ENCODE measurements at regions not wholly inside any gene's neighbourhood (a gene's known extent, or its start where the extent isn't known, plus 50 kb on each side); places are given as distances from the start of the nearest gene placed in this dataset.

- ChIA-PET CTCF (interaction anchor here (0.6 kb wide), 1 partner anchor 187 kb away, joined by 3 read pairs; no protein-coding TSS in a partner anchor), POLR2A (no interaction called here)
- H3K36me3 ChIP-seq (ENCODE audit: control insufficient read depth in 2 of 2, insufficient read depth in 1 of 2, low read length in 2 of 2) = no peaks in the 10 kb centered on the region
- H3K27ac ChIP-seq (ENCODE audit: extremely low read depth, low read depth, low read length) = no peak overlapping the region
- no peak overlapping the region for H3K4me3 ChIP-seq (ENCODE audit: low read depth, low read length)
- TF ChIP-seq ZNF26 (tag by site-specific recombination; IDR thresholded peaks at IDR 0.05) = no peak
- TF ChIP-seq ZNF510 (tag by site-specific recombination; IDR thresholded peaks at IDR 0.05; ENCODE audit: insufficient replicate concordance) = no peak
- TF ChIP-seq ZNF561 (tag by site-specific recombination; IDR thresholded peaks at IDR 0.05; ENCODE audit: borderline replicate concordance) = no peak
- no peak for TF ChIP-seq IKZF3 (tag by site-specific recombination; IDR thresholded peaks at IDR 0.05)
- no peak for TF ChIP-seq HIC1 (tag by site-specific recombination; IDR thresholded peaks at IDR 0.05)
- TF ChIP-seq ZNF645 (tag by site-specific recombination; IDR thresholded peaks at IDR 0.05) = no peak
- TF ChIP-seq ZNF580 (tag by site-specific recombination; IDR thresholded peaks at IDR 0.05) = no peak
- TF ChIP-seq ZSCAN4 (tag by site-specific recombination; IDR thresholded peaks at IDR 0.05) = no peak
- TF ChIP-seq ZNF404 (tag by site-specific recombination; IDR thresholded peaks at IDR 0.05) = no peak
- no peak for TF ChIP-seq ZEB2 (tag by site-specific recombination; IDR thresholded peaks at IDR 0.05)
- no peak for TF ChIP-seq ZFP41 (tag by site-specific recombination; IDR thresholded peaks at IDR 0.05; ENCODE audit: borderline replicate concordance)
- no peak for TF ChIP-seq ZBTB17 (tag by site-specific recombination; IDR thresholded peaks at IDR 0.05)
- H3K4me1 ChIP-seq (ENCODE audit: control insufficient read depth, insufficient read depth, low read length) = no peaks in the 10 kb centered on the region
- H3K9me3 ChIP-seq (ENCODE audit: control insufficient read depth, insufficient read depth, low read depth, low read length) = no peaks in the 10 kb centered on the region
Observed at GRCh38 chr11:69401715-69402114, 79.7 kb upstream of the LINC01488 start.

- ChIA-PET POLR2A (no interaction called here), CTCF (interaction anchor here (0.6 kb wide), 1 partner anchor 186 kb away, joined by 3 read pairs; no protein-coding TSS in a partner anchor)
Observed at GRCh38 chr11:69402251-69402887, 79.1 kb upstream of the LINC01488 start.

More at GRCh38 chr11:69402251-69402887, 79.1 kb upstream of the LINC01488 start:
- Histone ChIP-seq H3K9me3 (ENCODE audit: control insufficient read depth, insufficient read depth, low read depth, low read length) (no peaks in the 10 kb centered on the region), H3K36me3 (ENCODE audit: control insufficient read depth in 2 of 2, insufficient read depth in 1 of 2, low read length in 2 of 2) (no peaks in the 10 kb centered on the region), H3K4me1 (ENCODE audit: control insufficient read depth, insufficient read depth, low read length) (no peaks in the 10 kb centered on the region), H3K27ac (ENCODE audit: extremely low read depth, low read depth, low read length) (no peak overlapping the region), H3K4me3 (ENCODE audit: low read depth, low read length) (no peak overlapping the region)
- no peak for TF ChIP-seq ZSCAN4 (tag by site-specific recombination; IDR thresholded peaks at IDR 0.05)
- TF ChIP-seq ZNF394 (tag by site-specific recombination; IDR thresholded peaks at IDR 0.05; ENCODE audit: borderline replicate concordance) = no peak
- TF ChIP-seq ZNF670 (tag by site-specific recombination; IDR thresholded peaks at IDR 0.05; ENCODE audit: low read depth) = no peak
- TF ChIP-seq ZNF768 (tag by site-specific recombination; IDR thresholded peaks at IDR 0.05) = no peak
- no peak for TF ChIP-seq OVOL3 (tag by site-specific recombination; IDR thresholded peaks at IDR 0.05)
- no peak for TF ChIP-seq ZNF169 (tag by site-specific recombination; IDR thresholded peaks at IDR 0.05)
- no peak for TF ChIP-seq ZNF211 (tag by site-specific recombination; IDR thresholded peaks at IDR 0.05; ENCODE audit: low read depth)
- no peak for TF ChIP-seq ZSCAN5A (tag by site-specific recombination; IDR thresholded peaks at IDR 0.05)
- TF ChIP-seq FEZF1 (tag by site-specific recombination; IDR thresholded peaks at IDR 0.05) = no peak
- TF ChIP-seq ZNF121 (tag by site-specific recombination; IDR thresholded peaks at IDR 0.05) = no peak
- no peak for TF ChIP-seq ZNF138 (tag by site-specific recombination; IDR thresholded peaks at IDR 0.05; ENCODE audit: borderline replicate concordance)
- no peak for TF ChIP-seq ZNF645 (tag by site-specific recombination; IDR thresholded peaks at IDR 0.05)
- TF ChIP-seq ZNF112 (tag by site-specific recombination; IDR thresholded peaks at IDR 0.05) = no peak
- TF ChIP-seq KLF16 (tag by site-specific recombination; IDR thresholded peaks at IDR 0.05) = no peak

Measured in HEK293 (cell line).